ENCODE measurements at regions not wholly inside any gene's neighbourhood (a gene's known extent, or its start where the extent isn't known, plus 50 kb on each side); places are given as distances from the start of the nearest gene placed in this dataset.
A peak's percentile ranks its signal among the peaks of the same experiment; 100 is the strongest.
"Not testable (repeated sequence)": the region's sequence is repeated elsewhere in the genome, so short reads cannot be mapped to it uniquely, and the experiment has no call there.

DNA sequence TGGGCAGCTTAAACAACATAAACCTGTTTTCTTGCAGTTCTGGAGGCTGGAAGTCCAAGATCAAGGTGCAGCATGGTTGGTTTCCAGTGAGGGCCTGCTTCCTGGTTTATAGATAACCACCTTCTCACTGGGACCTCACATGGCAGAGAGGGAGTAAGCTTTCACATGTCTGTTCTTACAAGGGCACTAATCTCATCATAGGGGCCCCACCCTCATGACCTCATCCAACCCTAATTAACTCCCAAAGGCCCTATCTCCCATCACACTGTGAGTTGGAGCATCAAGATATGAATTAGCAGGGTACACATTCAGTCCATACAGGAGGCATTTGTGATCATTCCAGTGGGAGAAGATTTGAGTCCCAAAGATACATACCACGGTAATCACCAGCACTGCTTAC lies 50.5 kb upstream of the GRIN2A start:
- in situ Hi-C loops (cut with HindIII; ENCODE audit: low pct_unique_long_range_greater_than_20kb, low sequenced_read_pairs): no loop called here
- DNase-seq (ENCODE audit: low read depth, low spot score): no peak

- in situ Hi-C loops (cut with HindIII; ENCODE audit: low pct_unique_long_range_greater_than_20kb, low sequenced_read_pairs): no loop called here
- no peak for DNase-seq (ENCODE audit: low read depth, low spot score)
Observed at GRCh38 chr16:10239640-10240039, 57.4 kb upstream of the GRIN2A start.

DNA sequence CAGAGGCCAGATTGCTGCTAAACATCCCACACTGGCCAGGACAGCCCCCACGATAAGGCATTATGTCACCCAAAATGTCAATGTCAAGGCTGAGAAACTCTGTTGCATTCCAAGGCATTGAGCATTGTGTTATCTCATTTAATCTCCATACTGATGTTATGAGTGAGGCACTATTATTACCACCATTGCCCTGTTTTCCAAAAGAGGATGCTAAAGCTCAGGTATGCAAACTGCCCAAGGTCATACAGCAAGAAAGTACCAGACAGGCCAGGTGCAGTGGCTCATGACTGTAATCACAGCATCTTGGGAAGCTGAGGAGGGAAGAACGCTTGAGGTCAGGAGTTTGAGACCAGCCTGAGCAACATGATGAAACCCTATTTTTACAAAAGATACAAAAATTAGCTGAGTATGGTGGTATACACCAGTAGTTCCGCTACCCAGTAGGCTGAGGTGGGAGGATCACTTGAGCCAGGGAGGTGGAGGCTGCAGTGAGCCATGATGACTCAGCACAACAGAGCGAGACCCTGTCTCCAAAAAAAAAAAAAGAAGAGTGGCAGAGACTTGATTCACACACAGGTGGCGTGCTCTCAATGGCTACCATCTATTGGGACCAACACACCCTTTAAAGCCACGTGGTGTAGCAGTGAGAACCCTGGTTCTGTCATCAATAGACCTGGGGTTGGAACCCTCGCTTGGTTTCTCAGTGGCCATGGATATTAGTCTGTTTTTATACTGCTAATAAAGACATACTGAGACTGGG lies 58.8 kb upstream of the GRIN2A start:
- in situ Hi-C loops (cut with HindIII; ENCODE audit: low pct_unique_long_range_greater_than_20kb, low sequenced_read_pairs): no loop called here
- no peak for DNase-seq (ENCODE audit: low read depth, low spot score)

- in situ Hi-C loops (cut with HindIII; ENCODE audit: low pct_unique_long_range_greater_than_20kb, low sequenced_read_pairs): no loop called here
- no peak for DNase-seq (ENCODE audit: low read depth, low spot score)
Observed at GRCh38 chr16:10242097-10242496, 59.9 kb upstream of the GRIN2A start.

DNA sequence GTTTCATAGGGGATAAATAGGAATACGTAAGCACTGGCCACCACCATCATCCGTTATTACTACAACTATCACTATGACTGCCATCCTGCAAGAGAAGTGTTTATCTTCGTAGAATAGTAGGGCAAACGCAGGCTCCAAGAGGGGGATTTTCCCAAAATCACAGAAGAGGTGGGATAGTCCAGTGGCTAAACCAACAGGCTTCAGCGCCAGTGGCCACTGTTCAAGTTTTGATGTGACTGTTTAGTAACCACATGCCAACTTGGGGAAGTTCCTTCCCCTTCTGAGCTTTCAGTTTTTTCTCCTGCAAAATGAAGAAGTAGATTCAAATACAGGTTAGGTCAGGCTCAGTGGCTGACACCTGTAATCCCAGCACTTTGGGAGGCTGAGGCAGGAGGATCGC lies 60.7 kb upstream of the GRIN2A start:
- in situ Hi-C loops (cut with HindIII; ENCODE audit: low pct_unique_long_range_greater_than_20kb, low sequenced_read_pairs): no loop called here
- no peak for DNase-seq (ENCODE audit: low read depth, low spot score)

DNA sequence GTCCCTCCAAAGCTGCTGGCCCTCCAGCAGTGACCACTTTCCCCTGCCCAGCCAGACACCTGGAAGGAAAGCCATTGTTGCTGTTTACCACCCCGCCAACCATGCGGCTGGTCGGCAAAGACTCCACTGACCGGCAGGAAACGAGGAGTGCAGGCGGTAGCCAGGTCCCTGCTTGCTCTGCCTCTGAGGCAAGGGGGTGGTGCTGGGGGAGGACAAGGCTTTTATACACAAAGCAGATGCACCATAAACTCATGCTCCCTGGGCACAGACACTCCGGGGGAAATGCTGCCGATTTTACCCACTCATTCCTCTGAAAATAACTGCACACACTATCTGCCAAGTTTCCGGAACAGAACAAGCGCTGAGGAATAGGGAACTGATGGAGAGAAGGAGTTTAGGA lies 62.8 kb upstream of the GRIN2A start:
- DNase-seq (ENCODE audit: low read depth, low spot score): no peak

DNA sequence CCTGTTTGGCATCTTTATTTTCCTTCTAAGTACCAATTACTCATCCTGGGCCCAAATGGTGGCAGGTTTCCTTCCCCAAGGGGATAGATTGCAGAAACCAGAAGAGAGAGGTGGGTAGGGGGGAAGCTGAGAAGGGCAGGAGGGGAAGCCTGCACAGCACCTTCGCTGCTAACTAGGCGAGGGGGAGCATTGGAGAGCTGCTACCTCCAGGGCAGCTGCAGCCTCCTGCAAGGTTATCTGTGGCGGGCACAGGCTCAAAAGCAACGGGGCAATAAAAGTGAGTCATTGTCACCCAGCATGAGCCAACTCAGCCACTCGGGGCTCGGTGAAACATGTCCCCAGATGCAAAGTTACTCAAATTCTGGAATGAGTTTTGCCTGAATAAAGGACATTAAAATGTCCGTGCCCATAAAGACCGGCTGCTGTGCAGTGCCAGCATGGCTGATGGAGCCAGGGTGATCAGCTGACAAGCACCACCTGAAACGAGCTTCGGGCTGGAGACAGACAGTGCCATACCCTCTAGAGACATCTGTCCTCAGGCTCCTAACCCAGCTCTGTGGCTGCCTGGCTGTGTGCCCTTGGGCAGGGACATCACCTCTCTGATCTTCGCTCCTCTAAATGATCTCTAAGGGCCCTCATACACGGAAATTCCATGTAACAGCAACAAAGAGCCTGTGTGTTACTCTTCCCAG lies 68.1 kb upstream of the GRIN2A start:
- no peak for DNase-seq (ENCODE audit: low read depth, low spot score)
- in situ Hi-C loops (cut with HindIII; ENCODE audit: low pct_unique_long_range_greater_than_20kb, low sequenced_read_pairs): no loop called here

More for the DNA sequence above, 62.8 kb upstream of the GRIN2A start:
- in situ Hi-C loops (cut with HindIII; ENCODE audit: low pct_unique_long_range_greater_than_20kb, low sequenced_read_pairs): no loop called here

- DNase-seq (ENCODE audit: low read depth, low spot score): no peak
- in situ Hi-C loops (cut with HindIII; ENCODE audit: low pct_unique_long_range_greater_than_20kb, low sequenced_read_pairs): no loop called here
Observed at GRCh38 chr16:10252155-10252554, 69.9 kb upstream of the GRIN2A start.

DNA sequence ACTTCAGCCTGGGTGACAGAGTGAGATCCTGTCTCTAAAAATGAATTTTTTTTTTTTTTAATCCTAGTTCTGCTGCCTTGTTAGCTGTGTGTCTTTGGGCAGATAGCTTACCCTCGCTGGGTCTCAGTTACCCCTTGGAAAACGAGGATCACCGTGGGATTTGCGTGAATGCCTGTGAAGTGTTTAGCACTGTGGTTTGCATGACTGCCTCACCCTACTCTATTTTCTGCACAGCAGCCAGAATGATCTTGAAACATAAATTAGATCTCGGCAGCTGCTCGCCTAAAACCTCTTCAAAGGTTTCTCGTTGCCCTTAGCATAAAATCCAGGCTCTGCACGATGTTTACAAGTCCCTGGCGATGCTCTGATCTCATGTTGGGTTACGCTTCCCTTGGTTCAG lies 71.2 kb upstream of the GRIN2A start:
- in situ Hi-C loops (cut with HindIII; ENCODE audit: low pct_unique_long_range_greater_than_20kb, low sequenced_read_pairs): no loop called here
- DNase-seq (ENCODE audit: low read depth, low spot score): no peak

DNA sequence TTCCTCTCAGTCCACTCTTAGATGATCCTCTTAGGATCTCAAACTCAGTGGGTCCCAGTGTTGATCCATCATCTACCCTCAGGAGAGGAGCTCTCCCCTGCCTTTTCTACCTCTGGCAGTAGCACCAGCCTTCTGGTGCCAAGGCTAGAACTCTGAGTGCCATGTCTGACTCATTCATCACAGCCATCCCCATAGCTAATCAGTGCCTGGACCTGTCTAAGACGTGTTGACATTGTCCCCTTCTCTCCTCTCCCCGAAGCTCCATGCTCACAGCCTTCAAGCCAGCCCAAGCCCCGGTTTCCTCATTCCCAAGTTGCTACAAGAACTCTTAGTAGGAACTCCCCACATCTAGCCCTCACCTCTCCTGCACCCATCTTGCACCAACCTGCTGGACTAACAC lies 73.5 kb upstream of the GRIN2A start:
- no peak for DNase-seq (ENCODE audit: low read depth, low spot score)
- in situ Hi-C loops (cut with HindIII; ENCODE audit: low pct_unique_long_range_greater_than_20kb, low sequenced_read_pairs): no loop called here

GRCh38 chr16:10256784-10257641 lies 74.8 kb upstream of the GRIN2A start:
- peak; percentile 42 for DNase-seq (ENCODE audit: low read depth, low spot score)
- in situ Hi-C loops (cut with HindIII; ENCODE audit: low pct_unique_long_range_greater_than_20kb, low sequenced_read_pairs): no loop called here

DNA sequence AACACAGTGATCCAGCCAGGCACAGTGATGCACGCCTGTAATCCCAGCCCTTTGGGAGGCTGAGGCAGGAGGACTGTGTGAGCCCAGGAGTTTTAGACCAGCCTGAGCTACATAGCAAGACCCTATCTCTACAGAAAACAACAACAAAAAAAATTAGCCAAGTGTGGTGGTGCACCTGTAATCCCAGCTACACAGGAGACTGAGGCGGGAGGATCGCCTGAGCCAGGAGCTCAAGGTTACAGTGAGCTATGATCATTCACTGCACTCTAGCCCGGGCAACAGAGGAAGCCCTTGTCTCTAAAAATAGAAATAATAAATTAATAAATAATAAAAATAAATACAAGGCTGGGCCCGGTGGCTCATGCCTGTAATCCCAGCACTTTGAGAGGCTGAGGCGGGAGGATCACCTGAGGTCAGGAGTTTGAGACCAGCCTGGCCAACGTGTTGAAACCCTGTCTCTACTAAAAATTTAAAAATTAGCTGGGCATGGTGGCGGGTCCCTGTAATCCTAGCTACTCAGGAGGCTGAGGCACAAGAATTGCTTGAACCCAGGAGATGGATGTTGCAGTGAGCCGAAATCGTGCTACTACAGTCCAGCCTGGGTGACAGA lies 75.5 kb upstream of the GRIN2A start:
- DNase-seq (ENCODE audit: low read depth, low spot score); in situ Hi-C loops (cut with HindIII; ENCODE audit: low pct_unique_long_range_greater_than_20kb, low sequenced_read_pairs): not testable (repeated sequence)

DNA sequence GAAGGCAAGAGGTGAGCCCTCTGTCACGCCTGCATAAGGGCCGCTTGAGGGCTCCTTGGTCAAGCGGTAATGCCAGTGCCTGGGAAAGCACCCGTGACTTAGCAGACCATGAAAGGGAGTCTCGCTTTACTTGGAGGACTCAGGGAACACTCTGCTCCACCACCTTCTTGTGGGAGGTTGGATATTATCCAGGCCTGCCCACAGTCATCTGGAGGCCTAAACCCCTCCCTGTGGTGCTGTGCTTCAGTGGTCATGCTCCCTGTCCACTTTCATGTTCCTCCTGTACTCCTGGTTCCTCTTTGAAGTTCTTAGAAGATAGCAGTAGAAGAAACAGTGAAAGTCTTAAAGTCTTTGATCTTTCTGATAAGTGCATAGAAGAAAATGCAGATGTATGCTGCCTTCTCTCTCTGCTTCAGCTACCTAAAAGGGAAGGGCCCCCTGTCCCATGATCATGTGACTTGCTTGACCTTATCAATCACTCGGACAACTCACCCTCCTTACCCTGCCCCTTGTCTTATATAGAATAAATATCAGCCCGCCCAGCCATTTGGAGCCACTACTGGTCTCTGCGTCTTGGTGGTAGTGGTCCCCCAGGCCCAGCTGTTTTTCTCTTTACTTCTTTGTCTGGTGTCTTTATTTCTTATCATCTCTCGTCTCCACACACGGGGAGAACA lies 76.8 kb upstream of the GRIN2A start:
- DNase-seq (ENCODE audit: low read depth, low spot score); in situ Hi-C loops (cut with HindIII; ENCODE audit: low pct_unique_long_range_greater_than_20kb, low sequenced_read_pairs): not testable (repeated sequence)

- no peak for DNase-seq (ENCODE audit: low read depth, low spot score)
- in situ Hi-C loops (cut with HindIII; ENCODE audit: low pct_unique_long_range_greater_than_20kb, low sequenced_read_pairs): no loop called here
Observed at GRCh38 chr16:10261077-10261476, 78.8 kb upstream of the GRIN2A start.

GRCh38 chr16:10261526-10261925 lies 79.3 kb upstream of the GRIN2A start:
- DNase-seq (ENCODE audit: low read depth, low spot score); in situ Hi-C loops (cut with HindIII; ENCODE audit: low pct_unique_long_range_greater_than_20kb, low sequenced_read_pairs): not testable (repeated sequence)

- in situ Hi-C loops (cut with HindIII; ENCODE audit: low pct_unique_long_range_greater_than_20kb, low sequenced_read_pairs): no loop called here
Observed at GRCh38 chr16:10262377-10263132, 80.3 kb upstream of the GRIN2A start.

More at GRCh38 chr16:10262377-10263132, 80.3 kb upstream of the GRIN2A start:
- no peak for DNase-seq (ENCODE audit: low read depth, low spot score)
